Ascending aorta (tissue), 2 donors: ENCODE measurements at regions not wholly inside any gene's neighbourhood (a gene's known extent, or its start where the extent isn't known, plus 50 kb on each side); places are given as distances from the start of the nearest gene placed in this dataset.

ENCODE experiments used
- DNase-seq, 2 donors: peaks; one replicate each; pipeline ENCODE4 v3.0.0-alpha.2; 2019; ENCODE audit warnings: low spot score in 2 of 2
- H3K27ac ChIP-seq, 2 donors: fragments of 200-600 bp; sonication (generic); one replicate each; pipeline ENCODE4 v1.5.1; 2016 to 2017; ENCODE audit warnings: mild to moderate bottlenecking in 1 of 2
- H3K27me3 ChIP-seq: fragments of 200-600 bp; sonication (generic); one replicate; pipeline ENCODE4 v1.5.1; 2017
- H3K36me3 ChIP-seq, 2 donors: fragments of 200-600 bp; sonication (generic); one replicate each; pipeline ENCODE4 v1.5.1; 2016
- H3K4me1 ChIP-seq, 2 donors: fragments of 200-600 bp; sonication (generic); one replicate each; pipeline ENCODE4 v1.5.1; 2016 to 2017; ENCODE audit warnings: mild to moderate bottlenecking in 1 of 2
- H3K4me3 ChIP-seq, 2 donors: fragments of 200-600 bp; sonication (generic); one replicate each; pipeline ENCODE4 v1.5.1; 2016 to 2017; ENCODE audit warnings: mild to moderate bottlenecking in 1 of 2
- H3K9me3 ChIP-seq, 2 donors: fragments of 200-600 bp; sonication (generic); one replicate each; pipeline ENCODE4 v1.5.1; 2016
- intact Hi-C: fragments of 100-400 bp; cut with DNase I; formaldehyde crosslinking; loops from one replicate; pipeline ENCODE4 v1.15.1; 2023
- TF ChIP-seq, protein P1 (sequence below), 3 experiments: fragments of 200-600 bp in 2 of 3; fragments of 450-650 bp in 1 of 3; sonication (generic) in 2 of 3; IDR thresholded peaks; one replicate each; pipeline ENCODE4 v1.5.1; 2016 to 2019; ENCODE audit warnings: antibody characterized with exemption in 3 of 3, mild to moderate bottlenecking in 1 of 3, moderate library complexity in 1 of 3

DNA sequence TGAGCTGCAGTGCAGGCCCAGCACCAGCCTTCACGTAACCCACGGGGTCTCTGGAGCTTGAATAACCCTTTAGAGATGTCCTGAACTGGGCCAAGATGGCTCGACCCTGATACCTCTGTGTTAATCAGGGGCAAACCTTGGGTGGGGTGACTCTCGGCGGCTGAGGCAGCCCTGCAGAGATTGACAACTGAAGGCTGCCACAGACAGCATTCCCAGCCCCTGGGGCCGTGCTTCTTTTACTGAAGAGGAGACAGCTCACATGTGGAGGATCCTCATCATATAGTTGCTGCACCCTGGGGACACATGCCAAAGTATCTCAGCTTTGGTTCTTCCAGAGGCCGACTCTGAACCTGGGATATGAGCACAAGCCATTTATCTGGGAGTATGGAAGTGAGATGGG is 57.3 kb upstream of the PTGFRN start:
- no peaks in the 10 kb centered on the region for H3K36me3 ChIP-seq

DNA sequence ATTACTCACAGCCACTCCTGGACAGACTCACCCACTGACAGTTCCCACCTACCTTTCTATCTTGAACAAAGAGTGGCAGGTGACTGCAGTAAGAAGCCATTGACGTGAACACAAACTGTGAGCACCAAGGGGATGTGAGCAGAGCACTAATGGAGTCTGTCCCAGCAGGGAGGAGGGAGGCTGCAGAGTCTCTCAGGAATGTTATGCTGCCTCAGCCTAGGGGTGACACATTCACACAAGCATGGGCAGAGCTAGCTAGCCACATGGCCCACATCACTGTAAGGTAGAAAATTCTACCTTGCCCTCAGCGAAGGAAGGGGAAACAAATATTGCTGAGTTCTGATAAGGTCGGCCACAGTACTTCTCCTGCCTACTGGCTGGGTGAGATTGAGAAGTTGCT is 56.8 kb upstream of the PTGFRN start:
- TF ChIP-seq, protein P1, sequence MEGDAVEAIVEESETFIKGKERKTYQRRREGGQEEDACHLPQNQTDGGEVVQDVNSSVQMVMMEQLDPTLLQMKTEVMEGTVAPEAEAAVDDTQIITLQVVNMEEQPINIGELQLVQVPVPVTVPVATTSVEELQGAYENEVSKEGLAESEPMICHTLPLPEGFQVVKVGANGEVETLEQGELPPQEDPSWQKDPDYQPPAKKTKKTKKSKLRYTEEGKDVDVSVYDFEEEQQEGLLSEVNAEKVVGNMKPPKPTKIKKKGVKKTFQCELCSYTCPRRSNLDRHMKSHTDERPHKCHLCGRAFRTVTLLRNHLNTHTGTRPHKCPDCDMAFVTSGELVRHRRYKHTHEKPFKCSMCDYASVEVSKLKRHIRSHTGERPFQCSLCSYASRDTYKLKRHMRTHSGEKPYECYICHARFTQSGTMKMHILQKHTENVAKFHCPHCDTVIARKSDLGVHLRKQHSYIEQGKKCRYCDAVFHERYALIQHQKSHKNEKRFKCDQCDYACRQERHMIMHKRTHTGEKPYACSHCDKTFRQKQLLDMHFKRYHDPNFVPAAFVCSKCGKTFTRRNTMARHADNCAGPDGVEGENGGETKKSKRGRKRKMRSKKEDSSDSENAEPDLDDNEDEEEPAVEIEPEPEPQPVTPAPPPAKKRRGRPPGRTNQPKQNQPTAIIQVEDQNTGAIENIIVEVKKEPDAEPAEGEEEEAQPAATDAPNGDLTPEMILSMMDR (IDR thresholded peaks at IDR 0.05): no peak
- intact Hi-C loops: no loop called here
- DNase-seq: no peak

More for the DNA sequence above, 57.3 kb upstream of the PTGFRN start:
- Histone ChIP-seq H3K9me3 (no peaks in the 10 kb centered on the region), H3K4me3 (no peak overlapping the region), H3K4me1 (peaks cover 5 to 10% of the 10 kb centered on the region in 2 donors), H3K27me3 (no peaks in the 10 kb centered on the region), H3K27ac (no peak overlapping the region)
- intact Hi-C loops: no loop called here
- TF ChIP-seq, protein P1 (IDR thresholded peaks at IDR 0.05): no peak
- no peak for DNase-seq

DNA sequence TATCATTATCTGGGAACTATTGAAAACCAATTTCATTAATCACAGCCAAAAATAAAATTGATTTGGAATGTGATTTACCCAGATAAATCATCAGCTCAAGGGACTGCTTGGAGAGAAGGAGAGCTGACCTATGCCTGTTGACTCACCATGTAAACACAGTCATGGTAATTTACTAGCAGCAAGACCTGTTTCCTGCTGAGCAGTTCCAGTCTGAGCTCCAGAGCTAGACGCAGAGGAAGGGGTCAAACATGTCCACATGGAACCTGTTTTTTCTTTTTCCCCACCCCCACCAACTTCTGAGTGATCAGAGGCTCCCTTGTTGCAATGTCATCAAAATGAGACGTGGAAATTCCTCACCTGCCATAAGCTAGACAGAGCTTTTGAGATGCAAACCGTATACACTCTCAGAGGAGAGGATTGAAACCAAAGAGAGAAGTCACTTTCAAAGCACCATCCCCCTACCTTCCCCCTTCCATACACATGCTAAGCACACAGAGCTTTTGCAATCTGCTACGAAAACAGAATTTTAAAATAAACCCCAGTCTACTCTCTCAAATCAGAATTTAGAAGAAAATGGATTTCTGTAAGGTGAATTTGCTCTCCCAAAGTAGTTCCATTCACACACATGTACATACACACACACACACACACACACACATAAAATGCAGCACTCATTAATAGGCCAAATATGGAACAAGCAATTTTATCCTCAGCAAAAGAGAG is 55.9 kb upstream of the PTGFRN start:
- intact Hi-C loops: no loop called here
- no peak for DNase-seq
- Histone ChIP-seq H3K4me3 (no peak overlapping the region), H3K27me3 (no peaks in the 10 kb centered on the region), H3K36me3 (no peaks in the 10 kb centered on the region), H3K27ac (no peak overlapping the region), H3K9me3 (no peaks in the 10 kb centered on the region), H3K4me1 (peaks cover 5 to 10% of the 10 kb centered on the region in 2 donors)
- TF ChIP-seq, protein P1 (IDR thresholded peaks at IDR 0.05): no peak

More for the DNA sequence above, 56.8 kb upstream of the PTGFRN start:
- no peak overlapping the region for H3K27ac ChIP-seq
- peaks cover 5 to 10% of the 10 kb centered on the region in 2 donors for H3K4me1 ChIP-seq
- no peaks in the 10 kb centered on the region for H3K36me3 ChIP-seq
- H3K27me3 ChIP-seq: no peaks in the 10 kb centered on the region
- no peaks in the 10 kb centered on the region for H3K9me3 ChIP-seq
- H3K4me3 ChIP-seq: no peak overlapping the region

DNA sequence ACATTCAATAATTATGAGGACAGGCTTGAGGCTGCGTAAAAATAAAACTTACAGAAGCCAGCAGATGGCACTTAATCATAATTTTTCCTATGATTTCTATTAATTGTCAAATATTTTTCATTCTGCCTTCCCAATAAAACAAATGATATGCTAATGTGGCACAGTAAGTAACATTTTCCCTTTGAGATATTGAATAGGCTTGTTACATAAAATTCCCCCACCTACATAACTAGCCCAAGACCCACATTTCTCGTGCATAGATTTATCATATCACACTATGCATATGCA is 55.4 kb upstream of the PTGFRN start:
- H3K4me1 ChIP-seq: peaks cover 5 to 10% of the 10 kb centered on the region in 2 donors
- H3K4me3 ChIP-seq: no peak overlapping the region
- H3K36me3 ChIP-seq: no peaks in the 10 kb centered on the region
- TF ChIP-seq, protein P1 (IDR thresholded peaks at IDR 0.05): peak in 1 of 3 experiments; percentile 8
- H3K9me3 ChIP-seq: no peaks in the 10 kb centered on the region
- DNase-seq: no peak
- intact Hi-C loops: no loop called here
- H3K27me3 ChIP-seq: no peaks in the 10 kb centered on the region
- H3K27ac ChIP-seq: no peak overlapping the region

DNA sequence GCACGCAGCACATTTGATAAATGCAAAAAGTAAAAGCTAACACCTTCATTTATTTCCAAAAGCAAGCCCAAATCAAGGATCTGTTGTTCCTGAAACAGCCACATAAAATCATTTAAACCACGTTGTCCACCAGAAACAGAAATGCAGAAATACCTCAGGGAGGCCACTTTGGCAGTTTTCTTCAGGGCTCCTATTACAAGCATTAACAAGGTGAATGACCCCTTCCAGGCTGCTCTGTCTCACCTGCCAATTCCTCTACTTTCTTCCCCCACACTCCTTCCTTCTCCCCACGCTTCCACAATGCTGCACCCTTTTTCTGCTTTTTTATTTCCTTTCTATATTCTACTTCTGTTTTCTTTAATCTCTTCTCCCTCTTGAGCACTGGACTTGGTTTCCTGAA is 55.0 kb upstream of the PTGFRN start:
- intact Hi-C loops: no loop called here
- H3K27me3 ChIP-seq: no peaks in the 10 kb centered on the region
- H3K4me3 ChIP-seq: peak overlapping the region in 1 of 2 donors; percentile 29

More for the DNA sequence above, 55.0 kb upstream of the PTGFRN start:
- Histone ChIP-seq H3K27ac (peak overlapping the region in 1 of 2 donors; percentile 26), H3K4me1 (peaks cover 5 to 10% of the 10 kb centered on the region in 2 donors), H3K9me3 (no peaks in the 10 kb centered on the region), H3K36me3 (no peaks in the 10 kb centered on the region)
- TF ChIP-seq, protein P1 (IDR thresholded peaks at IDR 0.05): no peak
- DNase-seq: no peak
